Thyroid gland (tissue), 4 donors: ENCODE measurements at regions not wholly inside any gene's neighbourhood (a gene's known extent, or its start where the extent isn't known, plus 50 kb on each side); places are given as distances from the start of the nearest gene placed in this dataset.

Source experiments
- DNase-seq, 2 donors: peaks; one replicate each; pipeline ENCODE4 v3.0.0-alpha.2; 2019
- H3K27ac ChIP-seq, 3 donors: fragments of 200-600 bp; sonication (generic); 1 replicate in 2 of 3; 2 replicates in 1 of 3; pipeline ENCODE4 v1.5.1; 2016 to 2019; ENCODE audit warnings: mild to moderate bottlenecking in 1 of 3, moderate library complexity in 1 of 3
- H3K27me3 ChIP-seq: fragments of 200-600 bp; sonication (generic); one replicate; pipeline ENCODE4 v1.5.1; 2019
- H3K36me3 ChIP-seq, 2 donors: fragments of 200-600 bp; sonication (generic); one replicate each; pipeline ENCODE4 v1.5.1; 2016 to 2019
- H3K4me1 ChIP-seq, 2 donors: fragments of 200-600 bp; sonication (generic); one replicate each; pipeline ENCODE4 v1.5.1; 2017 to 2019
- H3K4me3 ChIP-seq, 3 donors: fragments of 200-600 bp; sonication (generic); replicated peaks in 1 of 3; 1 replicate in 2 of 3; 2 replicates in 1 of 3; pipeline ENCODE4 v1.5.1; 2016; ENCODE audit warnings: mild to moderate bottlenecking in 1 of 3
- H3K9me3 ChIP-seq: fragments of 200-600 bp; sonication (generic); one replicate; pipeline ENCODE4 v1.5.1; 2017
- POLR2A ChIP-seq, 2 donors: fragments of 450-650 bp; IDR thresholded peaks; one replicate each; pipeline ENCODE4 v1.6.1; 2017; ENCODE audit warnings: antibody characterized with exemption in 2 of 2, mild to moderate bottlenecking in 2 of 2, moderate library complexity in 1 of 2
- WGBS, 2 donors: methylation state at CpG; one replicate each; pipeline ENCODE4 v1.1.5; 2017; 5-methylcytosine and 5-hydroxymethylcytosine counted together
- intact Hi-C: fragments of 100-400 bp; cut with DNase I; formaldehyde crosslinking; loops from one replicate; pipeline ENCODE4 v1.15.1; 2023
- TF ChIP-seq, protein P1 (sequence below), 6 experiments: fragments of 200-600 bp in 3 of 6; fragments of 450-650 bp in 3 of 6; sonication (generic) in 3 of 6; IDR thresholded peaks; one replicate each; pipeline ENCODE4 v1.5.1; 2016 to 2019; ENCODE audit warnings: antibody characterized with exemption in 6 of 6, mild to moderate bottlenecking in 2 of 6, inconsistent platforms in 1 of 6, moderate library complexity in 1 of 6

GRCh38 chr2:60028849-60029565 is 524.4 kb downstream of the BCL11A start:
- Histone ChIP-seq H3K27me3 (no peaks in the 10 kb centered on the region), H3K9me3 (no peaks in the 10 kb centered on the region), H3K4me3 (no peak overlapping the region), H3K36me3 (no peaks in the 10 kb centered on the region), H3K27ac (no peak overlapping the region), H3K4me1 (no peaks in the 10 kb centered on the region)
- TF ChIP-seq, protein P1, sequence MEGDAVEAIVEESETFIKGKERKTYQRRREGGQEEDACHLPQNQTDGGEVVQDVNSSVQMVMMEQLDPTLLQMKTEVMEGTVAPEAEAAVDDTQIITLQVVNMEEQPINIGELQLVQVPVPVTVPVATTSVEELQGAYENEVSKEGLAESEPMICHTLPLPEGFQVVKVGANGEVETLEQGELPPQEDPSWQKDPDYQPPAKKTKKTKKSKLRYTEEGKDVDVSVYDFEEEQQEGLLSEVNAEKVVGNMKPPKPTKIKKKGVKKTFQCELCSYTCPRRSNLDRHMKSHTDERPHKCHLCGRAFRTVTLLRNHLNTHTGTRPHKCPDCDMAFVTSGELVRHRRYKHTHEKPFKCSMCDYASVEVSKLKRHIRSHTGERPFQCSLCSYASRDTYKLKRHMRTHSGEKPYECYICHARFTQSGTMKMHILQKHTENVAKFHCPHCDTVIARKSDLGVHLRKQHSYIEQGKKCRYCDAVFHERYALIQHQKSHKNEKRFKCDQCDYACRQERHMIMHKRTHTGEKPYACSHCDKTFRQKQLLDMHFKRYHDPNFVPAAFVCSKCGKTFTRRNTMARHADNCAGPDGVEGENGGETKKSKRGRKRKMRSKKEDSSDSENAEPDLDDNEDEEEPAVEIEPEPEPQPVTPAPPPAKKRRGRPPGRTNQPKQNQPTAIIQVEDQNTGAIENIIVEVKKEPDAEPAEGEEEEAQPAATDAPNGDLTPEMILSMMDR (IDR thresholded peaks at IDR 0.05), result no peak
- TF ChIP-seq POLR2A (IDR thresholded peaks at IDR 0.05), result no peak
- WGBS, 2 donors, result 15 to 35% methylated on average over 3 of the region's 3 CpGs
- intact Hi-C loops, result no loop called here
- DNase-seq, result no peak

DNA sequence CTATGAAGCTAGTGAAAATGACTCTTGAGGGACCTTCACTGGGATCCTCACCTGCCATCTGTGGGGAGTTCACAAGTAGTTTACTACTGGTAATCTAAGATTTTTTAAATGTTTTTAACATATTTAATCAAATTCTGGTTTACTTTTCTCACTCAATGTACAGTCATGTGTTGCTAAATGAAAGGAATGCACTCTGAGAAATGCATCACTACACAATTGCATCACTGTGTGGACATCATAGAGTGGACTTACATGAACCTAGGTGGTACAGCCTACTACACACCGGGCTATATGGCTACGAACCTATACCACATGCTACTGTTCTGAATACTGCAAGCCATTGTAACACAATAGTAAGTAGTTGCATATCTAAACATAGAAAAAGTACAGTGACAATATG is 528.0 kb downstream of the BCL11A start:
- Histone ChIP-seq H3K9me3 (no peaks in the 10 kb centered on the region), H3K4me3 (no peak overlapping the region), H3K27me3 (no peaks in the 10 kb centered on the region), H3K27ac (no peak overlapping the region), H3K4me1 (no peaks in the 10 kb centered on the region), H3K36me3 (no peaks in the 10 kb centered on the region)
- WGBS, 2 donors, result 96 to 98% methylated on average over 2 of the region's 2 CpGs
- no peak for TF ChIP-seq POLR2A (IDR thresholded peaks at IDR 0.05)
- TF ChIP-seq, protein P1 (IDR thresholded peaks at IDR 0.05), result no peak
- no peak for DNase-seq
- intact Hi-C loops, result no loop called here

GRCh38 chr2:60023256-60023985 is 530.0 kb downstream of the BCL11A start:
- no peak for TF ChIP-seq POLR2A (IDR thresholded peaks at IDR 0.05)
- TF ChIP-seq, protein P1 (IDR thresholded peaks at IDR 0.05), result no peak
- Histone ChIP-seq H3K4me3 (no peak overlapping the region), H3K4me1 (no peaks in the 10 kb centered on the region), H3K9me3 (no peaks in the 10 kb centered on the region), H3K27me3 (no peaks in the 10 kb centered on the region), H3K27ac (no peak overlapping the region), H3K36me3 (no peaks in the 10 kb centered on the region)
- no peak for DNase-seq
- 86 to 89% methylated on average over 5 of the region's 5 CpGs for WGBS, 2 donors
- intact Hi-C loops, result no loop called here

DNA sequence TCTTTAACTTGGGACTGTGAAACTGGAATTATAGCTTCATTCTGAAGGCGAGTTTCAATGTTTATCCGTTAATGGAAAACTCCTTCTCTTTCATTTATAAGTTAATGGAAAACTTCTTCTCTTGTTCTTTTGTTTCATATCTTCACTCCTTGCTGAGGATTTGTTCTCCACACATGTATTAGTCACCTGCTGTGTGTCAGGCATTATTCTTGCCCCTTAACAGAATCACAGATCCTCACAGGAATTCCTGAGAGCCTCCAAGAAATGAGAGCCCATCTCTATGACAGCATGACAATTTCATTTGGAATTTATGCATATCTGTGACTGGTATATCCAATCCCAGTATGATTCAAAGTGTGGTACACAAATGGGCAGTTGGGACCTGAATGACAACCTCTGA is 545.8 kb downstream of the BCL11A start:
- Histone ChIP-seq H3K4me1 (peaks cover 6 to 9% of the 10 kb centered on the region in 2 donors), H3K36me3 (no peaks in the 10 kb centered on the region), H3K27me3 (no peaks in the 10 kb centered on the region), H3K9me3 (no peaks in the 10 kb centered on the region), H3K4me3 (no peak overlapping the region), H3K27ac (no peak overlapping the region)
- WGBS, 2 donors, result 84 to 90% methylated on average over 2 of the region's 2 CpGs
- TF ChIP-seq POLR2A (IDR thresholded peaks at IDR 0.05), result no peak
- TF ChIP-seq, protein P1 (IDR thresholded peaks at IDR 0.05), result no peak
- DNase-seq, result no peak
- intact Hi-C loops, result no loop called here

- 51 to 62% methylated on average over 2 of the region's 2 CpGs for WGBS, 2 donors
- TF ChIP-seq, protein P1 (IDR thresholded peaks at IDR 0.05), result no peak
- TF ChIP-seq POLR2A (IDR thresholded peaks at IDR 0.05), result no peak
- Histone ChIP-seq H3K4me1 (peaks cover 14% of the 10 kb centered on the region in 2 donors), H3K9me3 (no peaks in the 10 kb centered on the region), H3K27me3 (no peaks in the 10 kb centered on the region), H3K4me3 (no peak overlapping the region), H3K36me3 (no peaks in the 10 kb centered on the region), H3K27ac (no peak overlapping the region)
- intact Hi-C loops, result no loop called here
- peak in 1 of 2 donors; percentile 22 for DNase-seq
Observed at GRCh38 chr2:60003076-60003475, 550.4 kb downstream of the BCL11A start.
